Liver (tissue), 3 donors: ENCODE measurements at regions not wholly inside any gene's neighbourhood (a gene's known extent, or its start where the extent isn't known, plus 50 kb on each side); places are given as distances from the start of the nearest gene placed in this dataset.

Experiments used
- CTCF ChIP-seq: fragments of 150-350 bp; IDR thresholded peaks from 2 replicates; pipeline ENCODE4 v1.5.1; 2017; ENCODE audit warnings: improper control_type of control experiment, low read depth, low read length; ENCODE audit not compliant: missing input control
- GABPA ChIP-seq, 2 donors: IDR thresholded peaks in 1 of 2; conservative IDR thresholded peaks in 1 of 2; 2 replicates each; pipeline ENCODE4 v1.6.1; 2016; ENCODE audit warnings: antibody characterized with exemption in 2 of 2, mild to moderate bottlenecking in 1 of 2, moderate library complexity in 1 of 2
- HNF4G ChIP-seq: IDR thresholded peaks from 2 replicates; pipeline ENCODE4 v1.6.1; 2016; ENCODE audit warnings: antibody characterized with exemption
- RAD21 ChIP-seq, 2 donors: IDR thresholded peaks; 2 replicates each; pipeline ENCODE4 v1.6.1; 2016; ENCODE audit warnings: antibody characterized with exemption in 2 of 2, mild to moderate bottlenecking in 2 of 2
- REST ChIP-seq: IDR thresholded peaks from 2 replicates; pipeline ENCODE4 v1.6.1; 2016; ENCODE audit warnings: antibody characterized with exemption, mild to moderate bottlenecking
- SP1 ChIP-seq: IDR thresholded peaks from 2 replicates; pipeline ENCODE4 v1.6.1; 2018; ENCODE audit warnings: antibody characterized with exemption, mild to moderate bottlenecking
- ZBTB33 ChIP-seq: IDR thresholded peaks from 2 replicates; pipeline ENCODE4 v1.6.1; 2016; ENCODE audit warnings: antibody characterized with exemption
- donor health status: healthy.
- donor health status: healthy.

- TF ChIP-seq CTCF (no peak), REST (no peak), GABPA (IDR thresholded peaks at IDR 0.05 in 1 of 2, conservative IDR thresholded peaks at IDR 0.05 in 1 of 2) (no peak), ZBTB33 (no peak), RAD21 (IDR thresholded peaks at IDR 0.05) (no peak), HNF4G (no peak), SP1 (no peak)
Measured at GRCh38 chr2:193929131-193929530, 1727.9 kb upstream of the SLC39A10 start.
